Liver (tissue), 3 donors: ENCODE measurements at regions not wholly inside any gene's neighbourhood (a gene's known extent, or its start where the extent isn't known, plus 50 kb on each side); places are given as distances from the start of the nearest gene placed in this dataset.

Experiments
- CTCF ChIP-seq: fragments of 150-350 bp; IDR thresholded peaks from 2 replicates; pipeline ENCODE4 v1.5.1; 2017; ENCODE audit warnings: improper control_type of control experiment, low read depth, low read length; ENCODE audit not compliant: missing input control
- FOXA1 ChIP-seq: IDR thresholded peaks from 2 replicates; pipeline ENCODE4 v1.6.1; 2016; ENCODE audit warnings: antibody characterized with exemption
- JUND ChIP-seq, 2 donors: IDR thresholded peaks; 2 replicates each; pipeline ENCODE4 v1.6.1; 2016; ENCODE audit warnings: antibody characterized with exemption in 2 of 2
- MAX ChIP-seq: IDR thresholded peaks from 2 replicates; pipeline ENCODE4 v1.6.1; 2016; ENCODE audit warnings: antibody characterized with exemption
- NR2F2 ChIP-seq: IDR thresholded peaks from 2 replicates; pipeline ENCODE4 v1.6.1; 2016; ENCODE audit warnings: antibody characterized with exemption
- RAD21 ChIP-seq, 2 donors: IDR thresholded peaks; 2 replicates each; pipeline ENCODE4 v1.6.1; 2016; ENCODE audit warnings: antibody characterized with exemption in 2 of 2, mild to moderate bottlenecking in 2 of 2
- REST ChIP-seq: IDR thresholded peaks from 2 replicates; pipeline ENCODE4 v1.6.1; 2016; ENCODE audit warnings: antibody characterized with exemption, mild to moderate bottlenecking
- RXRA ChIP-seq, 2 donors: IDR thresholded peaks; 2 replicates each; pipeline ENCODE4 v1.6.1; 2017 to 2018; ENCODE audit warnings: antibody characterized with exemption in 2 of 2, mild to moderate bottlenecking in 1 of 2
- SP1 ChIP-seq: IDR thresholded peaks from 2 replicates; pipeline ENCODE4 v1.6.1; 2018; ENCODE audit warnings: antibody characterized with exemption, mild to moderate bottlenecking
- TAF1 ChIP-seq: conservative IDR thresholded peaks from 2 replicates; pipeline ENCODE4 v1.6.1; 2016; ENCODE audit warnings: antibody characterized with exemption, mild to moderate bottlenecking
- YY1 ChIP-seq: IDR thresholded peaks from 2 replicates; pipeline ENCODE4 v1.6.1; 2016; ENCODE audit warnings: antibody characterized with exemption, mild to moderate bottlenecking
- ZBTB33 ChIP-seq: IDR thresholded peaks from 2 replicates; pipeline ENCODE4 v1.6.1; 2016; ENCODE audit warnings: antibody characterized with exemption
- donor health status: healthy.
- donor health status: healthy.

- TF ChIP-seq CTCF (no peak), SP1 (no peak), ZBTB33 (no peak), RXRA (IDR thresholded peaks at IDR 0.05) (no peak), JUND (IDR thresholded peaks at IDR 0.05) (no peak), TAF1 (no peak), YY1 (no peak), REST (no peak), NR2F2 (no peak), MAX (no peak), RAD21 (IDR thresholded peaks at IDR 0.05) (no peak), FOXA1 (no peak)
Measured at GRCh38 chr12:46449316-46449715, 76.7 kb upstream of the SLC38A2 start.
